Fibroblast of lung (primary cell): ENCODE measurements at regions not wholly inside any gene's neighbourhood (a gene's known extent, or its start where the extent isn't known, plus 50 kb on each side); places are given as distances from the start of the nearest gene placed in this dataset.

Experiments used
- CTCF ChIP-seq, 2 donors: IDR thresholded peaks in 1 of 2; conservative IDR thresholded peaks in 1 of 2; 1 replicate in 1 of 2; 2 replicates in 1 of 2; pipeline ENCODE4 v1.5.1; 2011 to 2012; ENCODE audit warnings: low read length in 2 of 2, control low read depth in 1 of 2, inconsistent platforms in 1 of 2, low read depth in 1 of 2, mild to moderate bottlenecking in 1 of 2
- EZH2 ChIP-seq: IDR thresholded peaks from 2 replicates; pipeline ENCODE4 v1.5.1; 2012; ENCODE audit warnings: low read length, control low read depth, mild to moderate bottlenecking; ENCODE audit errors: missing control alignments

- TF ChIP-seq CTCF (conservative IDR thresholded peaks at IDR 0.05 in 1 of 2, IDR thresholded peaks at IDR 0.05 in 1 of 2; ENCODE audit: low read depth in 1 of 2, low read length in 2 of 2), result no peak
- TF ChIP-seq EZH2, result no peak
These were observed 1072.0 kb downstream of the CBLN2 start for GRCh38 chr18:71471963-71472725.
